ENCODE measurements at regions not wholly inside any gene's neighbourhood (a gene's known extent, or its start where the extent isn't known, plus 50 kb on each side); places are given as distances from the start of the nearest gene placed in this dataset.

DNA sequence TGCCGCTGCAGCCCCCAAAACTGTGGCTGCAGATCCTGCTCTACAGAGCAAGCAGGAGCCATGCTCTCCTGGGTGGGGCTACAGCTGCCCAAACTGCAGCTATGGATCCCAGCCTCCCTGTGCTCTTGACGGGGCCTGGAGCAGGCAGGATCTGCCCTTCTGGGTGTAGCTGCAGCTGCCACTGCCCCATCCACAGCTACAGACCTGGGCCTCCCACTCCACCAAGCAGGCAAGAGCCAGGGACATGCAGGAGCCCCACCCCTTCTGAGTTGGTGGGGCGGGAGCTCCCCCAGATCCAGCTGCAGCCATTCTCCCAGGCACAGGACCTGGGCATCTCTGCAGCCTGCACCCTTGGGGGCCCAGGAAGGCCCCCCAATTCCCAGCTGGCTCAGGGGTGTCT is 551.2 kb upstream of the CA10 start:
- H3K27me3 Mint-ChIP-seq: no peaks in the 10 kb centered on the region
- H3K4me3 Mint-ChIP-seq: no peak overlapping the region
- ATAC-seq (ENCODE audit: low read depth in 2 of 2) (no peak), DNase-seq (no peak)
- no peak overlapping the region for H3K27ac Mint-ChIP-seq
- peaks cover 0 to 6% (median 3%) of the 10 kb centered on the region in 7 donors for H3K9me3 Mint-ChIP-seq
- no peaks in the 10 kb centered on the region for H3K36me3 Mint-ChIP-seq
- H3K4me1 Mint-ChIP-seq: no peaks in the 10 kb centered on the region

GRCh38 chr17:52696362-52696761 is 537.8 kb upstream of the CA10 start:
- H3K27ac Mint-ChIP-seq: no peak overlapping the region

DNA sequence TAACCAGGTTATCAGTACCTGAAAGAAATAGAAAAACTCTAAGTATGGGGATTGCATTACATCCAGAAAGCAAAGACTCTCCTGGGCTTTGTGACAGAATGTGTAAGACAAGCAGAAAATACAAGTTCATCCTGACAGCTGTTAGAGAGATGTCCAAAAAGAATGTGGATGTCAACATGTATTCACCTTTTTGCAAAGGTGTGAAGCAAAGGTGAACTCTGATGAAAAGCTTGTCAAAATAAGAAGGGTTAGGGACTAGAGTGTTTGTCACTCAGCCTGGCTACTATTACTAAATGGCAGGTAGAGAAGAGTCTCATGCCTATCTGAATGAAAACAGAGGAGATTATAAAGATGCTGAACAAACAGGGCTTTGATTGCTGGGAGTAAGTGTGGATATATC is 527.6 kb upstream of the CA10 start:
- DNase-seq (no peak), ATAC-seq (ENCODE audit: low read depth in 2 of 2) (no peak)
- Mint-ChIP-seq H3K4me3 (no peak overlapping the region), H3K4me1 (no peaks in the 10 kb centered on the region), H3K27ac (no peak overlapping the region), H3K27me3 (no peaks in the 10 kb centered on the region), H3K9me3 (peaks cover 0 to 7% (median 3%) of the 10 kb centered on the region in 7 donors), H3K36me3 (no peaks in the 10 kb centered on the region)

More at GRCh38 chr17:52696362-52696761, 537.8 kb upstream of the CA10 start:
- Mint-ChIP-seq H3K9me3 (peaks cover 0 to 6% (median 2%) of the 10 kb centered on the region in 7 donors), H3K4me1 (no peaks in the 10 kb centered on the region), H3K4me3 (no peak overlapping the region), H3K36me3 (no peaks in the 10 kb centered on the region), H3K27me3 (no peaks in the 10 kb centered on the region)
- DNase-seq (no peak), ATAC-seq (ENCODE audit: low read depth in 2 of 2) (no peak)

- H3K27me3 Mint-ChIP-seq: no peaks in the 10 kb centered on the region
- H3K9me3 Mint-ChIP-seq: peaks cover 12 to 37% (median 18%) of the 10 kb centered on the region in 7 donors
- ATAC-seq (ENCODE audit: low read depth in 2 of 2) (no peak), DNase-seq (no peak)
- H3K4me3 Mint-ChIP-seq: no peak overlapping the region
- H3K36me3 Mint-ChIP-seq: peaks cover 8 to 9% of the 10 kb centered on the region in 2 donors
- H3K27ac Mint-ChIP-seq: no peak overlapping the region
- no peaks in the 10 kb centered on the region for H3K4me1 Mint-ChIP-seq
Observed at GRCh38 chr17:52681480-52681879, 523.0 kb upstream of the CA10 start.

GRCh38 chr17:52678211-52678610 is 519.7 kb upstream of the CA10 start:
- DNase-seq: no peak
- H3K27me3 Mint-ChIP-seq: no peaks in the 10 kb centered on the region
- no peak for ATAC-seq (ENCODE audit: low read depth in 2 of 2)
- no peak overlapping the region for H3K27ac Mint-ChIP-seq
- H3K36me3 Mint-ChIP-seq: peaks cover 8 to 9% of the 10 kb centered on the region in 2 donors
- no peak overlapping the region for H3K4me3 Mint-ChIP-seq
- no peaks in the 10 kb centered on the region for H3K4me1 Mint-ChIP-seq
- H3K9me3 Mint-ChIP-seq: peaks cover 12 to 37% (median 25%) of the 10 kb centered on the region in 7 donors

- DNase-seq: no peak
- Mint-ChIP-seq H3K4me1 (no peaks in the 10 kb centered on the region), H3K4me3 (no peak overlapping the region), H3K9me3 (peaks cover 9 to 20% (median 16%) of the 10 kb centered on the region in 7 donors), H3K27ac (no peak overlapping the region), H3K27me3 (no peaks in the 10 kb centered on the region), H3K36me3 (peaks cover 7 to 9% of the 10 kb centered on the region in 2 donors)
- no peak for ATAC-seq (ENCODE audit: low read depth in 2 of 2)
Observed at GRCh38 chr17:52674686-52675085, 516.2 kb upstream of the CA10 start.

- Mint-ChIP-seq H3K4me1 (no peaks in the 10 kb centered on the region), H3K36me3 (no peaks in the 10 kb centered on the region)
Observed at GRCh38 chr17:52673791-52674190, 515.3 kb upstream of the CA10 start.

GRCh38 chr17:52666264-52666663 is 507.8 kb upstream of the CA10 start:
- DNase-seq (no peak), ATAC-seq (ENCODE audit: low read depth in 2 of 2) (no peak)
- Mint-ChIP-seq H3K4me3 (no peak overlapping the region), H3K27me3 (no peaks in the 10 kb centered on the region), H3K4me1 (no peaks in the 10 kb centered on the region), H3K9me3 (peaks cover 0 to 12% (median 6%) of the 10 kb centered on the region in 7 donors), H3K27ac (no peak overlapping the region), H3K36me3 (no peaks in the 10 kb centered on the region)

More at GRCh38 chr17:52673791-52674190, 515.3 kb upstream of the CA10 start:
- peak overlapping the region in 1 of 6 donors; percentile 61 for H3K27ac Mint-ChIP-seq
- peaks cover 4 to 15% (median 8%) of the 10 kb centered on the region in 7 donors for H3K9me3 Mint-ChIP-seq
- no peaks in the 10 kb centered on the region for H3K27me3 Mint-ChIP-seq
- no peak for DNase-seq
- ATAC-seq (ENCODE audit: low read depth in 2 of 2): no peak
- H3K4me3 Mint-ChIP-seq: no peak overlapping the region

GRCh38 chr17:52660692-52661091 is 502.2 kb upstream of the CA10 start:
- Mint-ChIP-seq H3K9me3 (peaks cover 0 to 5% (median 0%) of the 10 kb centered on the region in 7 donors), H3K4me3 (no peak overlapping the region), H3K36me3 (no peaks in the 10 kb centered on the region), H3K27ac (no peak overlapping the region), H3K4me1 (no peaks in the 10 kb centered on the region), H3K27me3 (no peaks in the 10 kb centered on the region)
- ATAC-seq (ENCODE audit: low read depth in 2 of 2): no peak
- DNase-seq: no peak

- no peak overlapping the region for H3K27ac Mint-ChIP-seq
- H3K27me3 Mint-ChIP-seq: no peaks in the 10 kb centered on the region
- H3K36me3 Mint-ChIP-seq: no peaks in the 10 kb centered on the region
- no peak overlapping the region for H3K4me3 Mint-ChIP-seq
- DNase-seq: no peak
- no peak for ATAC-seq (ENCODE audit: low read depth in 2 of 2)
- H3K4me1 Mint-ChIP-seq: no peaks in the 10 kb centered on the region
- peaks cover 0 to 9% (median 4%) of the 10 kb centered on the region in 7 donors for H3K9me3 Mint-ChIP-seq
Observed at GRCh38 chr17:52653014-52653413, 494.5 kb upstream of the CA10 start.

- H3K4me1 Mint-ChIP-seq: no peaks in the 10 kb centered on the region
- H3K27ac Mint-ChIP-seq: no peak overlapping the region
Observed at GRCh38 chr17:52648995-52649394, 490.5 kb upstream of the CA10 start.

GRCh38 chr17:52647411-52647810 is 488.9 kb upstream of the CA10 start:
- Mint-ChIP-seq H3K9me3 (peaks cover 0 to 11% (median 0%) of the 10 kb centered on the region in 7 donors), H3K36me3 (no peaks in the 10 kb centered on the region), H3K4me1 (no peaks in the 10 kb centered on the region)

More at GRCh38 chr17:52648995-52649394, 490.5 kb upstream of the CA10 start:
- no peak overlapping the region for H3K4me3 Mint-ChIP-seq
- no peaks in the 10 kb centered on the region for H3K27me3 Mint-ChIP-seq
- DNase-seq (no peak), ATAC-seq (ENCODE audit: low read depth in 2 of 2) (no peak)
- H3K9me3 Mint-ChIP-seq: peaks cover 0 to 11% (median 4%) of the 10 kb centered on the region in 7 donors
- no peaks in the 10 kb centered on the region for H3K36me3 Mint-ChIP-seq

DNA sequence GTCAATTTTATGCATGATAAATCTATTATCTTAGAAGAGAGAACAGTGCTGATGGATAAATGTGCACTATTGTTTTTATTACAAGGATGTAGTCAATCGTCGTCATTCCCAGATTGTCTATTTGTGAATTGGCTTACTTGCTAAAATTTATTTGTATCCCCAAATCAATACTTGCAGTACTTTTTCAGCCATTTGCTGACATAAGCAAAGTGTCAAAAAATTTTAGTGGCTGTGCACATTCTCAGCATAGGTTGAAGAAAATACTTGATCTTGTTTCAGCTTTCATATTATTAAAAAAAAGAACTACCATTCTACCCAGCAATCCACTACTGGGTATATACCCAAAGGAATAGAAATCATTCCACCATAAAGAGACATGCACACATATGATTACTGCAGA is 477.9 kb upstream of the CA10 start:
- Mint-ChIP-seq H3K9me3 (peaks cover 0 to 10% (median 3%) of the 10 kb centered on the region in 7 donors), H3K4me1 (no peaks in the 10 kb centered on the region)
- ATAC-seq (ENCODE audit: low read depth in 2 of 2): no peak

More at GRCh38 chr17:52647411-52647810, 488.9 kb upstream of the CA10 start:
- no peak for ATAC-seq (ENCODE audit: low read depth in 2 of 2)
- H3K27me3 Mint-ChIP-seq: no peaks in the 10 kb centered on the region
- H3K4me3 Mint-ChIP-seq: no peak overlapping the region
- DNase-seq: no peak
- H3K27ac Mint-ChIP-seq: no peak overlapping the region

DNA sequence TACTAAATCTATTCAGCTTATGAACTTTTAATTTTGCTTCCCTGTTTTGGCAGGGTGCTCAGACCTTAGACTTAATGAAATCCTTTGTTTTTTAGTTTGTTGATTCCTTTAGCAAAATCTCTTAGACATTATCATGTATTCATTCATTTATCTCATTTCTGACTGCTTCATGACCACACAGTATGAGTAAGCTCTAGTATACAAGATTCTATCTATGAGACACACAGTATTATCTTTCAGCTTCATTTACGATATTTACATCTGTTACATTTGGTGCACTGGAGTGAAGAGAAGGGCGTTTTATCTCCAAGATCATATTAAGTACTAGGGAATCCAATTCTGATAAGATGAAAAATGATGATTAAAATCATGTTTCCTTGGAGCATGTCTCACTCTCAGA is 448.1 kb upstream of the CA10 start:
- H3K27me3 Mint-ChIP-seq: no peaks in the 10 kb centered on the region
- ATAC-seq (ENCODE audit: low read depth in 2 of 2): no peak
- H3K27ac Mint-ChIP-seq: no peak overlapping the region
- H3K36me3 Mint-ChIP-seq: no peaks in the 10 kb centered on the region
- no peaks in the 10 kb centered on the region for H3K4me1 Mint-ChIP-seq
- no peak for DNase-seq
- H3K4me3 Mint-ChIP-seq: no peak overlapping the region
- peaks cover 0 to 7% (median 0%) of the 10 kb centered on the region in 7 donors for H3K9me3 Mint-ChIP-seq

More for the DNA sequence above, 477.9 kb upstream of the CA10 start:
- H3K4me3 Mint-ChIP-seq: no peak overlapping the region
- no peaks in the 10 kb centered on the region for H3K27me3 Mint-ChIP-seq
- no peaks in the 10 kb centered on the region for H3K36me3 Mint-ChIP-seq
- no peak for DNase-seq
- no peak overlapping the region for H3K27ac Mint-ChIP-seq

DNA sequence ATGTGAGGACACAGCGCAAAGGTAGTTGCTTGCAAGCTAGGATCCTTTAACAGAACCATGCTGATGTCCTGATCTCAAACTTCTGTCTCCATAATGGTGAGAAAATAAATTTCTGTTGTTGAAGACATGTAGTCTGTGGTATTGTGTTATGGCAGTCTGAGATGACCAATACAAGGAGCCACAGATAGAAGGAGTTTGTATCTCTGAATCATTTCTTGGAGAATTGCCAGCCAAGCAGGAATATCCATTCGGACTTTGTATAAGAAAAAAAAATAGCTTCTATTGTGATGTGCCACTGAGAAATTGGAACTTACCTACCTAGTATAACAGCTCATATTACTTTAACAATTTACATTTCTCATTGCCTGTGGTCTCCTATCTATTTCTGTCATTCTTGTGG is 447.6 kb upstream of the CA10 start:
- no peak overlapping the region for H3K4me3 Mint-ChIP-seq
- no peaks in the 10 kb centered on the region for H3K36me3 Mint-ChIP-seq
- ATAC-seq (ENCODE audit: low read depth in 2 of 2) (no peak), DNase-seq (no peak)
- H3K9me3 Mint-ChIP-seq: peaks cover 0 to 7% (median 0%) of the 10 kb centered on the region in 7 donors
- H3K27ac Mint-ChIP-seq: no peak overlapping the region
- H3K4me1 Mint-ChIP-seq: no peaks in the 10 kb centered on the region
- H3K27me3 Mint-ChIP-seq: no peaks in the 10 kb centered on the region

Data from naive B cell (primary cell).